Amniotic stem cell (primary cell): ENCODE measurements at regions not wholly inside any gene's neighbourhood (a gene's known extent, or its start where the extent isn't known, plus 50 kb on each side); places are given as distances from the start of the nearest gene placed in this dataset.

Experiments
- DNase-seq: peaks from one replicate; lab custom pipeline; 2025; lab: John Stamatoyannopoulos, UW

DNA sequence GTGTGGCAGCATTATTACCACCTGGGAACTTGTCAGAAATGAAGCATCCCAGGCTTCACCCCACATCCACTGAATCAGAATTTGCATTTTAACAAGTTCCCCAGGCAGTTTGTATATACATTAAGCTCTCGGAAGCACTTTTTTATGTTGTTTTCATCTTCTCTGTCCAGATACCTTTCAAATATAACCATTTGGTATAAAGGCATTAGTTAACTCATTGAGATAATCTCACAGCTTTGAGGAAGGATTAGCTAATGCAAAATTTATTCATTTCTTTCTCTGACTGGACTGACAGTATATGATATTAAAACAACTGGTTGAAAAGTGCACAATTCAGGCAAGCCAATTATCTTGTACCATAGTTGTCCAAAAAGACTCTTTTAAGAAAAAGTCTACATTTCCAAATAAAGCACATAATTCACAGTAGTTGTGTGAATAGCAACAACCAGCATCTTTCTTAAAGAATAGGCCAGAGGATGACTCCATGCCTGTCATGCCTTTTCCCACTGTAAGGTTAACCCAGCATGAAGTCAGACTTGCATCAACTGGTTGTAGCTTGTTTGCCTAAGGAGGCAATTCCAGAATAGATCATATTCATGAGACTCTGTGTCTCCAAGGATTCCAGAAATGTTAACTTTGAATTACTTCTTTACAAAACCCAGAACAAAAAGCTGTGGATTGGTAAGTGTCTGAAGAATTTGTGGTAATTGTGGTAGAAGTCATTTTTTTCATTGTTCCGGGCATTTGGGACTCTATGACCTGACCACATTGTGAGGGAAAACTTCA is 254.3 kb upstream of the SESN3 start:
- no peak for DNase-seq

DNA sequence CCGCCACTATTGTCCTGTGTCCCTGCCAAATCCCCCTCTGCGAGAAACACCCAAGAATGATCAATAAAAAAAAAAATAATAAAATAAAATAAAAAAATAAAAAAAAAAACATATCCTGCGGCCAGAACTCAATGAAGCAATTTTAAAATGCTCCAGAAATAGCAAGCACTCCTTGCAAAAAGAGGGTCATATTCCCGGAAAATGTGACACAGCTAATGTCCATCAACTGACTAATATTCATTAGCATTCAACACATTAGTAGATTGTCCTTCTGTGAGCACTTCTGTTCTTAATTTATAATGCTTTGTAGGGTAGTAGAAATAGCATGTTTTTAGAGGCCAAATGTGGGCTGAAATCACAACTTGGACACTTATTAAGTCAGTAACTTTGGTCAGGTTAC is 252.3 kb upstream of the SESN3 start:
- no peak for DNase-seq

DNA sequence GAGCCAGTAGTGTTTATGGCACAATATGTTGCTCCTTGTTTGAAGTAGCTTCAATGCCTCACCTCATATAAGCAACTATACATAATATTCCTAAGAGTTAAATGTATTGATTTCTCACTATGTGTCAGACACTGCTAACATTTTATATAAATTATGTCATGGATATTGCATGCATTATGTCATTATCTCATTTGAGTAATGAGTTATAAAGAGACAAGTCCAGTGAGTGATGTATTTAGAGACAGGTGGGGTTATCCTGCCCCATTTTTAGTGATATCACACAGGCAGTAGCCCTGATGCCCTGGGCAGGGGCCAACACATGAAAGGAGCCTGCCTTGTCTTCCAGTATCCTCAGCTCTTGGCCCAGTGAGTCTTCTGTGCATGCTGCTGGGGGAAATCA is 247.0 kb upstream of the SESN3 start:
- DNase-seq: no peak

DNA sequence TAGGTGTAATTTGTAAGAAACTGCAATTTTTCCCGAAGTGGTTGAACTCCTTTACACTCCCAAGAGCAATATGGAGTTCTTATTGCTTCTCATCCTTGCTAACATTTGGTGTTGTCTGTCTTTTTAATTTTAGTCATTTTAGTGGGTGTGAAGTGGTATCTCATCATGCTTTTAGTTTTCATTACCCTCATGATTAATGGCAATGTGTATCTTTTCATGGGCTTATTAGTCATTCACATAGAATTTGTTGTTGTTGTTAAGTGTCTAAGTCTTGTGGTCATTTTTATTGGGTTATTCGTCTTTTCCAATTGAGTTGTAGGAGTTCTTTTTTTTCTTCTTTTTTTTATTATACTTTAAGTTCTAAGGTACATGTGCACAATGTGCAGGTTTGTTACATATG is 238.3 kb upstream of the SESN3 start:
- DNase-seq: no peak

GRCh38 chr11:95466416-95466815 is 235.4 kb upstream of the SESN3 start:
- no peak for DNase-seq

GRCh38 chr11:95465887-95466286 is 234.9 kb upstream of the SESN3 start:
- no peak for DNase-seq

GRCh38 chr11:95461858-95462257 is 230.9 kb upstream of the SESN3 start:
- DNase-seq: no peak

GRCh38 chr11:95461348-95461747 is 230.3 kb upstream of the SESN3 start:
- no peak for DNase-seq

- DNase-seq: no peak
These were observed 228.5 kb upstream of the SESN3 start for GRCh38 chr11:95459291-95460042.

GRCh38 chr11:95456714-95457491 is 225.9 kb upstream of the SESN3 start:
- DNase-seq: no peak

- DNase-seq: no peak
These were observed 224.4 kb upstream of the SESN3 start for GRCh38 chr11:95455228-95455970.

DNA sequence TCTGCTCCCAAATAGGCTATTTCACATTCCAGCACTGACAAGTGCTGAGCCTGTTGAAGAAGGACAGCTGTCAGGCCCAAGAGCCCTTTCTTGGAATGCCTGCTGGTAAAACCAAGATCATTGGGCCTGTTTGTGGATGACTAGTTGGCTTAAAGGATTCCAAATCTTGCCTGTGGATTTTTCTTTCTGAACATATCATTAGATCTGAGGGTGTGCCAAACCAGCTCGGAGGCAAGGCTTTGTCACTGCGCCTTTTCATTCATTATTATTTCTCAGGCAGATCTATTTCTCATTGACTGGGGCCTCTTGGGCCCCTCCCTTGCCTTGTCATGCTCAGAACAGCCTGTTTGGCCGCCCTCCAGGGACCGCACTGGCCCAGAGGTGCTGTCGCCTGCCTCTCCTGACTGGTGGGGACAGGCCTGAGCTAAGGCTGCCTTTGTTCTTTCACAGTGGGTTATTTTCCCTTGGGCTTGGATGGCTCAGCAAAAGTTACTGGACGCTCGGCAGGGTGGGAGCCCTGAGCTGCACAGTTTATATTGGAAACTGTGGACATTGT is 222.7 kb upstream of the SESN3 start:
- no peak for DNase-seq

- DNase-seq: no peak
These were observed 220.7 kb upstream of the SESN3 start for GRCh38 chr11:95451682-95452081.

- no peak for DNase-seq
These were observed 220.3 kb upstream of the SESN3 start for GRCh38 chr11:95451261-95451660.

DNA sequence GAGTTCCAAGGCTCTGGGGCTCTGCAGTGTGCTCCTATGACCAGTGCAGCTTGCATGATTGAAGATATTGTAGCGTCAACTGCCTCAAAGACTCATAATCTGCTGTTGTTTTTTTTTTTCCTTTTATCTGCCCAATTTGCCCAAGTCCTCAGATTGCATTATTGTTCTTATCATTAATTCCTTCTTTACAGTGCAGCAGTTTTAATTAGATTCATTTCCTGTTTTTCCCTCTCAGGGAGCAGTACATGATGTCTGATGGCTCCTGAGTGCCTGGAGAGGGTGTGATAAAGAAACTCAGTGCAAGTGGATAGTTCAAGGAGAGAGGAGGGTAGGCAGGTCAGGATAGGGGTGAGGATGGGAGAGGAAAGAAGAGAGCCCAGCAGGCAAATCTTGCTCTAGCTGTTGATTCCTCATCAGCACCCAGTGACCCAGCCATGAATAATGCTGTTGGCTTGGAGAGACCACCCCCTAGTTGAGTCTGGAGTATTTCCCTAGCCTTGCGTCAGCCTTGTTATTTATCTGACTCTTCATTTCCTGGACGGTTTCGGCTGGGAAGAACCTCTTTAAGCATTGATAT is 219.6 kb upstream of the SESN3 start:
- DNase-seq: no peak

DNA sequence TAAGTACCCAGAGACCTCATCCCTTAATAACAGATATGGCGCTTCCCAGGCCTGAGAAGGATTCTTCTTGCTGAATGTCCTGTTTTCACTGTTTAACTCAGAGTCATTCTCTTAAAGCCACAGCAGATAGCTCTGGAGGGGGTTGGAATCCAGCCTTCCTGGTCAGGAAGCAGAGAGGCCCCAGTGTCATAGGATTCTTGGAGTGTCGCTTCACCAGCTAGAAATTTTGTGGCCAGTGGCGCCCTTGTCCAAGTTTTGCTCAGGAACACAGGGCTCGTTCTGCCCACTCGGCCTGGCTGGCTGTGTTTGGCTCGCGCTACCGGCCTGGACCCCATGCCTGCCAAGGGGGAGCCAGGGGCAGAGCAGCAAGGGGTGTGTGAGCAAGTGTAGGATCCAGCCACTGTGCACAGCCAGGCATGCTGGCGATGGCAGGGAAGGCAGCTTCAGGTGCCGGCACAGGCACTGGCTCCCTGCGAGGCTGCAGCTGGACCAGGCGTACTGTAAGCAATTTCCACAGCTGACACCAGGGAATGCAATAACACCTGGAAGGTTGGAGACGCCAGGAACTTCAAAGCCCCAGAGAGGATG is 214.8 kb upstream of the SESN3 start:
- no peak for DNase-seq

DNA sequence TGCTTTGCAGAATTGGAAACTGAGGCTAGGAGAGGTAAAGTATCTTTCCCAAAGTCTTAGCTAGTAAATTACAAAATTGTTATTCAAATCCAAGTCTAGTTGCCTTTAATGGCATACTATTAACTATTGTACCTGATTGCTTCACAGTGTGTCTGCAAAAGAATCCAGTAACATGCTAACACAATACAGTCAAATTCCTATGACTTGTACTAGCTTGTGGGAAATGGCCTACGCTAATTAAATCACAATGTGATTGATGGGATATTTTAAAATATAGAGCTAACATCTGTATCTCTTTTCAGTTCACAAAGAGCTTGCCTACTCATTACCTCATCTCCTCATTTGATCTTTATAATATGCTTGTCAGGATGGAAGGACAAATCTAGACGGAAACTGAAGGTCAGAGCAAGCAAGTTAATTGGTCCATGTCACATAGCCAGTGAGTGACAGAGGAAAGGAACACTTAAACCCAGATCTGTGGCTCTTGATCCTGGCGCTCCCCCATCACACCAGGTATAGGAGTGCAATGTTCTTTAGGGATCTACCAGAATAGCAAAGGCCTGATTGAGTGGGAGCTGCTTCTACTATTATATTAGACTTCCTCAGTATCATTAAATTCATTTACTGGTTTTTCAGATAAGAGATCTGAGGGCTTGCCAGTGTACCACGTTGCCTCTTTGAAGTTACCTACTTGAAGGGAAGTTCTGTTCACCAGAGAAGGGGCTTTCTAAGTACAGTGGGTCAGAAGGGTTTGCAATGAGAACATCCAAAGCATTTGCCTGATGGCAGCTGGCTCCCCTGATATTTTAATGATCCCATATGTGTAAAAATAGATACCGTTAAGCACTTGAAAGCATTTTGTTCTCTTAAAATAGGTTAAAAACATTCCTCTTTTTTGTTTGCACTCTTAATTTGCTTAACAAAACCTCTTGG is 213.6 kb upstream of the SESN3 start:
- DNase-seq: no peak

DNA sequence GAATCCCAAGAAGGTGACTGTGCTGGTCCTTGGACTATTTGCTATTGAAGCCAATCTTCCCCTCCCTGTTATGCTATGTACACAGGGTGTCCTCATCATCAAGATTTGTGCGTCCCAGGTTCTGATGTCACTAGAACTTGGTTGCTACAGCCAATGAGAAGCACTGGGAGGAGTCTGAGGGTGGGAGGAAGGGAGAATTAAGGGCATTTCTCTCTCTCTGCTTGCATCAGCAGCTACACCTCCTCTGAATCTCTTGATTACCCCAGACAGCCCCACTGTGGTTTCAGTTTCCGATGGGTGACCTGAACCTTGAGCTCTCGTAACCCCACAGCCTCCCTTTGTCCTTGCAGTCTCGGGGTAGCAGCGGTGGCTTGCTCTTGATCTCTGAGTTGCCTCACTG is 212.4 kb upstream of the SESN3 start:
- no peak for DNase-seq

GRCh38 chr11:95442531-95443050 is 211.6 kb upstream of the SESN3 start:
- DNase-seq: no peak
